ENCODE measurements at regions not wholly inside any gene's neighbourhood (a gene's known extent, or its start where the extent isn't known, plus 50 kb on each side); places are given as distances from the start of the nearest gene placed in this dataset.
"Not testable (repeated sequence)": the region's sequence is repeated elsewhere in the genome, so short reads cannot be mapped to it uniquely, and the experiment has no call there.

DNA sequence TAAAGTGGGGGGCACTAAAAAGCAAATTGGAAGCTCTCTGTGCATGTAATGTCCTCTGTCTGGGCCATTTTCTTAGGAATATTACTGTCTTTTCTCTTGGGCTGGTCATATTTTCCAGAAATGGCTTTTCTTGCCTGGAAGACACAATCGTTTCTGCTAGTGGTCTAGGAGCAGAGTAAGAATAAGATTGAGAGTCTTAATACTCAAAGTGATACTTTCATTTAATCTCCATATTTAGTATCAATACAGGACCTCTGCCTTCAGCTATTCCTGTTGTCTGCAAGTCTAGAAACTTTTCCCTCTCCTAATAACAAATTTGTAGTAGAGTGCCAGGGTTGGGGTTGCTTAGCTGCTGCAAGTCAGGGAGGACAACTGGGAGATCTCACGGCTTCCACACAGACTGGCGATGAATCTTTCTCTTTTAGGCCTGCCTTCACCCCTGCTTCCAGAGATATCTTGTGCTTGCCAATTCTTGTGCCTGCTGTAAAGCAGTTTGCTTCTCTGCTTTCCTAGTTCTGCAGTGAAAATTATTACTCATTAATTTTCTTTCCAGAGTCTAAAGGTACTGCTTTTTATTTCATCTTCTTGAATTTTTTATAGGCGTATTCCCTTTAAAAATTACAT, 149.6 kb downstream of the KBTBD2 start:
- DNase-seq (ENCODE audit: low spot score); H3K27me3 ChIP-seq; H3K27ac ChIP-seq; H3K36me3 ChIP-seq; H3K9me3 ChIP-seq; H3K4me1 ChIP-seq; H3K4me3 ChIP-seq: not testable (repeated sequence)

DNA sequence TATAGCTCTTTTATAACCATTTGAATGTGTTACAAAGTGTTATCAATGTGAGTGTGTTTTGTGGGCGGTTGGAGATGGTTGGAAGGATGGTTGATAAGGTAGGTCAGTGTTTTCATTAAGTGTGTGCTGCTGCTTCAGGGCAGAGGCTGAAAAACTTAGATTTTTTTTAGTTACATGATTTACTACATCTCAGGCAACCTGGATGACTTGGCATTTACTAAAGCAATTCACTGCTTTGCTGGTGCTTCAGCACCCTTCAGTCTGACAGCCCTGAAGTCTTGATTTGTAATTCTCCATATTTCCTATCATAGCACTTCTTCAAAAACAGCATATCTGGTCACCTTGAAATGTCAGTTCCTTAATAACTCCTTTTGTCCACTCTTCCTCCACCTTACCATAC, 151.8 kb downstream of the KBTBD2 start:
- H3K27me3 ChIP-seq; H3K9me3 ChIP-seq; H3K36me3 ChIP-seq; H3K27ac ChIP-seq; H3K4me1 ChIP-seq; H3K4me3 ChIP-seq; DNase-seq (ENCODE audit: low spot score): not testable (repeated sequence)

DNA sequence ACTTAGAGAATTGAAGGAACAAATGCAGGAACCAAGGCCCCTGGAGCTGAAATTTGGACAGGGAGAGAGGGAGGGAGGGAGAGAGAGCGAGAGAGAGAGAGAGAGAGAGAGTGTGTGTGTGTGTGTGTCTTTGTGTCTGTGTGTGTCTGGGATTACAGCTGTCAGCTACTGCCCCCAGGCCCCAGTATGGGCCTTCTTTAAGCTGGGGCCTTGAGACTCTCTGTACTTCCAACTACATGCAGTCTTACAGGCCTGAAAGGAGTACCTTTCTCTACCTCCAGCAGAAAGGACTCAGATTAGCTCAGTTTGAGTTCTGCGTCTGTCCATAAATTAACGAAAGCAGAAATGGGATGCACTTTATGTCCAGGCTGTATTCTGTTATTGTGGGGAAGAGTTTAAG, 153.2 kb downstream of the KBTBD2 start:
- not testable (repeated sequence) for H3K27me3 ChIP-seq; H3K9me3 ChIP-seq; H3K27ac ChIP-seq; DNase-seq (ENCODE audit: low spot score); H3K36me3 ChIP-seq; H3K4me3 ChIP-seq; H3K4me1 ChIP-seq

GRCh38 chr7:32732767-32733166, 158.8 kb downstream of the KBTBD2 start:
- H3K4me3 ChIP-seq; H3K27ac ChIP-seq; H3K4me1 ChIP-seq; H3K27me3 ChIP-seq; H3K36me3 ChIP-seq; H3K9me3 ChIP-seq; DNase-seq (ENCODE audit: low spot score): not testable (repeated sequence)

DNA sequence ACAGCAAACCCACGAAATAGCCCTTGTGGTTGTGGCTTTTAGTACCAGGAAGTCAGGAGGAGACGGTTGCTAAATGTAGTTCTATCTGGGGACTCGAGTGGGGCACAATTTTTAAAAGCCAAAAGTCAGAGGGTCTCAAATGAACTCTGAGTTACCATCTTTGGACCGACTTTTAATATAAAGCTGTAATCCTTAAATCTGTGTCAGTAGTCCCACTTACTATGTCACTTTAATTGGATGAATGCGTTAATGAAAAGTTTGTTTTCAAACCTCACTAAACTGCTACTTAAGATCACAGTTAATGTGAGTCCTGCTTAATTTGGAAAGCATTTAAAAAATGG, 162.3 kb downstream of the KBTBD2 start:
- not testable (repeated sequence) for H3K27me3 ChIP-seq; H3K9me3 ChIP-seq; DNase-seq (ENCODE audit: low spot score); H3K4me1 ChIP-seq; H3K36me3 ChIP-seq
- Histone ChIP-seq H3K27ac (peak overlapping the region in 1 of 2 donors; percentile 89), H3K4me3 (peak overlapping the region; percentile 19 to 82)

DNA sequence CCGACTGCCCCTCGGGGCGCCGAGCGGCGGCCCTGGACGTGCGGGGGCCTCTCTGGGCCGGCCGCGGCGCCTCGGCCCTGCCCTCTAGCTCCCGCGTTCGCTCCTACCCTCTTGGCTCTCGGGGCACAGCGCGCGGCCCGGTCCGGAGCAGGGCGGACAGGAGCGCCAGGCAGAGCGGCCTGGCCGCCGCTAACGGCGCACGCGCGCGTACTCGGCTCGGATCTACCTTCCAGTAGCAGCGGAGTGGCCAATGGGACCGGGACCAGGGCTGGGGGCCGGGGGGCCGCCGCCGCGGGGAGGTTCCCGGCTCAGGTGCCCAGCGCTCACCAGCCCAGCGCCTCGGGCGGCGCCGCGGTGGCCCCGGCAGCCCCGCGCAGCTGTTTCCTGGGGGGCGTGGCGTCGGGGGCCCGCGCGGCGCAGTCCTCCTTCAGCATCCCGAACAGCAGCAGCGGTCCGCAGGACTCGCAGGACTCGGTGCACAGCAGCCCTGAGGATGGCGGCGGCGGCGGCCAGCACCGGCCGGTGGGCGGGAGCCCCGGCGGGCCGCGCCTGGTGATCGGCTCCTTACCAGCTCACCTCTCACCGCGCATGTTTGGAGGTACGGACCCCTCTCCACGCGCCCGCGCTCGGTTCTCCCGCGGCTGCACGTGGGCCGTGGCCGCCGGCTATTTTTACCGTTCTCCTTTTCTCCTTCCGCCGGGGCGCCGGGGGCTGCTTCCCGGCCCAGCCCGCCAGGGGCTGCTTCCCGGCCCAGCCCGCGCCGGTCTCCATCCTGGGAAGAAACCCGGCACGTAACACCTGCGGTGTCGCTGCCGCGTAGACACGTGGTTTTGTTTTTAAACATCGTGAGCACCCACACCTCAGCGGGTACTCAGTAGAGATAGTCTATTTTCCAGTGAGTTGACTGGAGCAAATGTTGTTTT, 162.9 kb downstream of the KBTBD2 start:
- DNase-seq (ENCODE audit: low spot score): peak; percentile 63
- not testable (repeated sequence) for H3K4me1 ChIP-seq, H3K9me3 ChIP-seq, H3K27me3 ChIP-seq, H3K36me3 ChIP-seq
- peak overlapping the region; percentile 68 to 82 for H3K4me3 ChIP-seq
- peak overlapping the region; percentile 89 to 91 for H3K27ac ChIP-seq

DNA sequence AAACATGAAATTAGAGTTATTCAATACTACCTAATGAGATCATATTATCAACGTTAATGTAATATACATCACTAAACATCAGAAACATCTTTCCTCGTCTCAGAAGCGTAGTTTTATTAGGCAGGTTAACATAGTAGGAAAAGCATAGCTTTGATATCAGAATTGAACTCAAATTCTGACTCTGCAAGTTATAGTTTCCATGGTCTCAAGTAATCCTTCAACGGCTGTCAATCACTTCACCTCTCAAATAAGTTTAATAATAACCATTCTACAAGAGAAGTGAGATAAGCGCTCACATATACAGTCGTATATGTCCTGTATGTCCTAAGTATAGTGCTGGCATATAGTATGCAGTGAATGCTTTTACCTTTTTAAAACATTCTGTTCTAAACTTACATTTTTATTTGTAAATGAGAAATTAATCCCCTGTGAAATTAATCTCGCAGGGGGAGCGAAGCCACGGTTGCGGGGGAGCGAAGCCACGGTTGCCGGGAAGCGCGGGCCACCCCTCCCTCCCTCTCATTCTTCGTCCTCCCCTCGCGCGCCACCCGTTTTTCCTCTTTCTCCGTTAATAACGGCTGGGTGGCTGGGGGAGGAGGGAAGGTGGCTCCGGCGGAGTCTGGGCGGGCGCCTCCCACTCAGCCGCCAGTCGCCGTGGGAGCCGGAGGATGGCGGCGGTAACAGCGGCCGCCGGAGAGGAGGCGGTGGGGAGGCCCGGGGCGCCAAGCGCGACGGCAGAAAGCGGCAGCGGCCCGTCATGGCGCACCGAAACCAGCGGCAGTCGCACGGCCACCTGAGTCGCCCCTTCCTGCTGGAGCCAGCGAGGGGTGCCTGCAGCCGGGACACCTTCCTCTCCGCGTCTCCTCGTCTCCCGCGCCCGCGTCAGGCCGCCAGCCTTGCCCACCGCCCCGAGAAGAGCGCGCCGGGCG, 163.8 kb downstream of the KBTBD2 start:
- not testable (repeated sequence) for H3K4me1 ChIP-seq; DNase-seq (ENCODE audit: low spot score); H3K9me3 ChIP-seq; H3K27me3 ChIP-seq; H3K36me3 ChIP-seq
- H3K27ac ChIP-seq: peak overlapping the region; percentile 89 to 91
- peak overlapping the region; percentile 68 to 82 for H3K4me3 ChIP-seq

DNA sequence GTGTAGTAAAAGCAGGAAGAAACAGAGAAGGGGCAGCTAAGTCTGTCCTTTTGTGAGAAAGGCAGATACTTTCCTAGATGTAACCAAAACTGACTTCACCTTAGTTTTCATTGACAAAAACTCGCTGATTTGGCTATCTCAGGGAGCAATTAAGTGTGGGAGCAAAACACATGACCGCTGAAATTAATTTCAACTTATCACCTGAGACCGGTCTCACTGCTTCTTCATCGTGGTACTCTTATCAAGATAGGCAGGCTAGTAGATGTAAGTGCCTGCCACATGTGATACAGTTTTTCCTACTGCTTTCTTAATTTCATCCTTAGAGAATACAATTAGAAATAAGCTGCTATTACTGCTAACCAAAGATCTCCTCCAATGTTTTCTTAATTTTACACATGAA, 168.7 kb downstream of the KBTBD2 start:
- not testable (repeated sequence) for H3K36me3 ChIP-seq; H3K4me1 ChIP-seq; DNase-seq (ENCODE audit: low spot score); H3K27ac ChIP-seq; H3K9me3 ChIP-seq; H3K27me3 ChIP-seq; H3K4me3 ChIP-seq

DNA sequence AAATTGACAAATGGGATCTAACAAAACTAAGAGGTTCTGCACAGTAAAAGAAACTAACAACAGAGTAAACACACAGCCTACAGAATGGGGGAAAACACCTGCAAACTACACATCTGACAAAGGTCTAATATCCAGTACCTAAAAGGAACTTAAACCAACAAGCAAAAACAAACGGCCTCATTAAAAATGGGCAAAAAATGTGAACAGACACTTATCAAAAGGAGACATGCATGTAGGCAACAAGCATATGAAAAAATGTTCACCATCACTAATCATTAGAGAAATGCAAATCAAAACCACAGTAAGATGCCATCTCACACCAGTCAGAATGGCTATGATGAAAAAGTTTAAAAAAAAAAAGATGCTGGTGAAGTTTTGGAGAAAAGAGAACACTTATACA, 197.4 kb downstream of the KBTBD2 start:
- Histone ChIP-seq H3K27me3 (no peaks in the 10 kb centered on the region), H3K36me3 (no peaks in the 10 kb centered on the region), H3K27ac (no peak overlapping the region), H3K4me1 (no peaks in the 10 kb centered on the region), H3K9me3 (peaks cover 0 to 3% of the 10 kb centered on the region in 2 donors), H3K4me3 (no peak overlapping the region)
- TF ChIP-seq, protein P1, sequence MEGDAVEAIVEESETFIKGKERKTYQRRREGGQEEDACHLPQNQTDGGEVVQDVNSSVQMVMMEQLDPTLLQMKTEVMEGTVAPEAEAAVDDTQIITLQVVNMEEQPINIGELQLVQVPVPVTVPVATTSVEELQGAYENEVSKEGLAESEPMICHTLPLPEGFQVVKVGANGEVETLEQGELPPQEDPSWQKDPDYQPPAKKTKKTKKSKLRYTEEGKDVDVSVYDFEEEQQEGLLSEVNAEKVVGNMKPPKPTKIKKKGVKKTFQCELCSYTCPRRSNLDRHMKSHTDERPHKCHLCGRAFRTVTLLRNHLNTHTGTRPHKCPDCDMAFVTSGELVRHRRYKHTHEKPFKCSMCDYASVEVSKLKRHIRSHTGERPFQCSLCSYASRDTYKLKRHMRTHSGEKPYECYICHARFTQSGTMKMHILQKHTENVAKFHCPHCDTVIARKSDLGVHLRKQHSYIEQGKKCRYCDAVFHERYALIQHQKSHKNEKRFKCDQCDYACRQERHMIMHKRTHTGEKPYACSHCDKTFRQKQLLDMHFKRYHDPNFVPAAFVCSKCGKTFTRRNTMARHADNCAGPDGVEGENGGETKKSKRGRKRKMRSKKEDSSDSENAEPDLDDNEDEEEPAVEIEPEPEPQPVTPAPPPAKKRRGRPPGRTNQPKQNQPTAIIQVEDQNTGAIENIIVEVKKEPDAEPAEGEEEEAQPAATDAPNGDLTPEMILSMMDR (IDR thresholded peaks at IDR 0.05): no peak
- DNase-seq (ENCODE audit: low spot score): no peak

Measured in right atrium auricular region (tissue), 2 donors.